SU-DHL-6 (cell line): ENCODE measurements at regions not wholly inside any gene's neighbourhood (a gene's known extent, or its start where the extent isn't known, plus 50 kb on each side); places are given as distances from the start of the nearest gene placed in this dataset.

Experiments
- H2AFZ ChIP-seq: fragments of 200-600 bp; sonication (generic); 2 replicates; pipeline ENCODE4 v1.6.1; 2014; ENCODE audit warnings: low read depth, mild to moderate bottlenecking, moderate library complexity, mixed read lengths, antibody characterized with exemption, low read length; ENCODE audit not compliant: severe bottlenecking
- H3F3A ChIP-seq: fragments of 200-600 bp; shearing (Covaris generic); 2 replicates; pipeline ENCODE4 v1.6.0; 2016; ENCODE audit warnings: antibody characterized with exemption, mild to moderate bottlenecking; ENCODE audit not compliant: insufficient read depth
- H3K27ac ChIP-seq: fragments of 200-600 bp; sonication (generic); 2 replicates; pipeline ENCODE4 v1.5.1; 2016; ENCODE audit warnings: low read depth, mild to moderate bottlenecking, low read length, moderate library complexity, mixed read lengths
- H3K27me3 ChIP-seq: fragments of 200-600 bp; sonication (generic), shearing (Covaris generic); 2 replicates; pipeline ENCODE4 v1.6.0; 2014; ENCODE audit warnings: mild to moderate bottlenecking, low read length
- H3K36me3 ChIP-seq: fragments of 200-600 bp; sonication (generic); 2 replicates; pipeline ENCODE4 v1.6.1; 2014; ENCODE audit warnings: mild to moderate bottlenecking, low read length, mixed read lengths
- H3K4me2 ChIP-seq: fragments of 300-600, 200-600 bp; shearing (Covaris generic), sonication (generic); 2 replicates; pipeline ENCODE4 v1.6.0; 2014; ENCODE audit warnings: low read length, low read depth, mild to moderate bottlenecking; ENCODE audit not compliant: poor library complexity, severe bottlenecking
- H3K4me3 ChIP-seq: fragments of 200-600 bp; sonication (generic); 2 replicates; pipeline ENCODE4 v1.5.1; 2014; ENCODE audit warnings: antibody characterized with exemption, low read length, mild to moderate bottlenecking, mixed read lengths; ENCODE audit not compliant: insufficient read depth, poor library complexity, severe bottlenecking
- H3K79me2 ChIP-seq: fragments of 200-600 bp; sonication (generic); 2 replicates; pipeline ENCODE4 v1.6.1; 2014; ENCODE audit warnings: mild to moderate bottlenecking, low read length, moderate library complexity; ENCODE audit not compliant: insufficient read depth
- H3K9ac ChIP-seq: fragments of 200-600 bp; sonication (generic); 2 replicates; pipeline ENCODE4 v1.7.0; 2014; ENCODE audit warnings: mild to moderate bottlenecking, low read length
- H3K9me2 ChIP-seq: fragments of 200-600 bp; sonication (generic); replicated peaks from 2 replicates; pipeline ENCODE4 v1.6.1; 2014; ENCODE audit warnings: low read length; ENCODE audit not compliant: insufficient read depth
- H3K9me3 ChIP-seq: fragments of 200-600 bp; sonication (generic); 2 replicates; pipeline ENCODE4 v1.6.1; 2014; ENCODE audit warnings: low read length, mixed read lengths; ENCODE audit not compliant: insufficient read depth
- H4K20me1 ChIP-seq: fragments of 200-600 bp; sonication (generic); 2 replicates; pipeline ENCODE4 v1.6.1; 2014; ENCODE audit warnings: low read depth, mild to moderate bottlenecking, antibody characterized with exemption, low read length, moderate library complexity, mixed read lengths
- EZH2phosphoT487 ChIP-seq: fragments of 200-600 bp; sonication (generic), shearing (Covaris generic); conservative IDR thresholded peaks from 2 replicates; pipeline ENCODE4 v1.6.1; 2018; ENCODE audit warnings: mild to moderate bottlenecking, antibody characterized with exemption, low read length, moderate library complexity, mixed read lengths
- TF ChIP-seq, protein P1 (sequence below): fragments of 200-600 bp; sonication (generic); IDR thresholded peaks from one replicate; pipeline ENCODE4 v1.5.1; 2017; ENCODE audit warnings: antibody characterized with exemption, mild to moderate bottlenecking, low read length, moderate library complexity; ENCODE audit not compliant: insufficient read depth, poor library complexity, severe bottlenecking

DNA sequence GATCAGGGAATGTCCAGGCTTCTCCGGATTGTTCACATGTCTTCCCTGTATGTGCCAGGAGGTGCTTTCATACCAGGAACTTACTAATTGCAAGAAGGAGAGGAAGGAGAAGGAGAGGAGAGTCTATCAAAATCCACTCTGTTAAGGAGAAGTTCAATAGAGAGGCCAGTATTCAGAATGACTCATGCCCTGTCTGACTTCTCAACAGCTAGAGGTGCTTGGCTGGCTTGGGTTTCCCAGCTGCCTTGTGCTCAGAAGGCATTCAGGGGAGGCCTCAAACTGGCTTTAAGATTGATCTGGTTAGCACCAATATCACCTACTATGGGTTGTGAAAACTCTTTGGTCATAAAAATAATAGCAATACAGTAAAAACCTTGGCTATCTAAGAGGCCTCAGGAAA lies 167.9 kb upstream of the GLRA1 start:
- Histone ChIP-seq H4K20me1 (no peaks in the 10 kb centered on the region), H3K9ac (no peak overlapping the region), H3F3A (no peaks in the 10 kb centered on the region), H3K4me2 (no peak overlapping the region), H3K9me2 (no peaks in the 10 kb centered on the region), H3K79me2 (no peaks in the 10 kb centered on the region), H3K9me3 (no peaks in the 10 kb centered on the region), H3K27me3 (no peaks in the 10 kb centered on the region), H3K36me3 (no peaks in the 10 kb centered on the region), H2AFZ (no peak overlapping the region), H3K4me3 (no peak overlapping the region), H3K27ac (no peak overlapping the region)
- TF ChIP-seq EZH2phosphoT487 = no peak
- TF ChIP-seq, protein P1, sequence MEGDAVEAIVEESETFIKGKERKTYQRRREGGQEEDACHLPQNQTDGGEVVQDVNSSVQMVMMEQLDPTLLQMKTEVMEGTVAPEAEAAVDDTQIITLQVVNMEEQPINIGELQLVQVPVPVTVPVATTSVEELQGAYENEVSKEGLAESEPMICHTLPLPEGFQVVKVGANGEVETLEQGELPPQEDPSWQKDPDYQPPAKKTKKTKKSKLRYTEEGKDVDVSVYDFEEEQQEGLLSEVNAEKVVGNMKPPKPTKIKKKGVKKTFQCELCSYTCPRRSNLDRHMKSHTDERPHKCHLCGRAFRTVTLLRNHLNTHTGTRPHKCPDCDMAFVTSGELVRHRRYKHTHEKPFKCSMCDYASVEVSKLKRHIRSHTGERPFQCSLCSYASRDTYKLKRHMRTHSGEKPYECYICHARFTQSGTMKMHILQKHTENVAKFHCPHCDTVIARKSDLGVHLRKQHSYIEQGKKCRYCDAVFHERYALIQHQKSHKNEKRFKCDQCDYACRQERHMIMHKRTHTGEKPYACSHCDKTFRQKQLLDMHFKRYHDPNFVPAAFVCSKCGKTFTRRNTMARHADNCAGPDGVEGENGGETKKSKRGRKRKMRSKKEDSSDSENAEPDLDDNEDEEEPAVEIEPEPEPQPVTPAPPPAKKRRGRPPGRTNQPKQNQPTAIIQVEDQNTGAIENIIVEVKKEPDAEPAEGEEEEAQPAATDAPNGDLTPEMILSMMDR = no peak

DNA sequence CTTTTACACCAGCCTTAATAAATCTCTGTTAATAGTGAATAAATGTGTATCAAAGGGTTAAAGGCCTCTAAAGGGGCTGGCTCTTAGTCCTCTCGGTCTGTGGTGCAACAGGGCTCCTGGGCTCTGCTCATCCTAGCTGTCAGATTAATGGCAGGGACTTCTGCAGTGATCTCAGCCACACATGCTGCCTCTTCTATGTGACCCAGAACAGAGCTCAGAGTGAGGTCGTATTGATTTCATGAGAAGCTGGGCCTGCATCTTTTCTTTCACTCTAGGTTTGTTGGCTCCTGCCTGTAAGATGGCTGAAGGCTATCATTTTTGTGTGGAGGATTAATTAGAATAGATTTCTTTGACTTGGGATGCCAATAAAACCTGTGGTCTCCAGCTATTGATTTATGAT lies 165.0 kb upstream of the GLRA1 start:
- Histone ChIP-seq H3K27me3 (no peaks in the 10 kb centered on the region), H3K79me2 (no peaks in the 10 kb centered on the region), H3K9me3 (no peaks in the 10 kb centered on the region), H3K9me2 (no peaks in the 10 kb centered on the region), H2AFZ (no peak overlapping the region), H3K4me3 (no peak overlapping the region), H3K27ac (no peak overlapping the region), H3K36me3 (no peaks in the 10 kb centered on the region), H4K20me1 (no peaks in the 10 kb centered on the region), H3K4me2 (no peak overlapping the region), H3F3A (no peaks in the 10 kb centered on the region), H3K9ac (no peak overlapping the region)
- TF ChIP-seq, protein P1 = no peak
- TF ChIP-seq EZH2phosphoT487 = no peak

DNA sequence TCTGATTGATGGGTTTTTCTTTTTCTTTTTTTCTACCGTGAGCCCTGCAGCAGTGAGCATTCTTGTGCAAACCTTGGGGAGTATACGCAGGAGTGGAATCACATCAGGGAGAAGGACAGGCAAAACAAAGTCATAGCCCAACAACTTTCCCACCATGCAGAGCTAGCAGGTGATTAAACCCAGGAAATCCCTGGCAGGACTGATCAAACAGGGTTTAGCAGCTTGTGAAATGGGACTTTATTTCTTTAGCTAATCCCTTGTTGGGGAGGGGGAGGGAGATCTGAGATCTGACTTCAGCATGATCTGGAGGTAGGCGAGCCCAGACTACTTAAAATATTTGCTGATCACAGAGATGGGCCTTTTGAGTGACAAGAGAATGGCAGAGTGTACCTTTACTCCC lies 162.0 kb upstream of the GLRA1 start:
- Histone ChIP-seq H3K79me2 (no peaks in the 10 kb centered on the region), H4K20me1 (no peaks in the 10 kb centered on the region), H2AFZ (no peak overlapping the region), H3K27ac (no peak overlapping the region), H3K9me3 (no peaks in the 10 kb centered on the region), H3K4me3 (no peak overlapping the region), H3K9ac (no peak overlapping the region), H3K27me3 (no peaks in the 10 kb centered on the region), H3K4me2 (no peak overlapping the region), H3F3A (no peaks in the 10 kb centered on the region), H3K9me2 (no peaks in the 10 kb centered on the region), H3K36me3 (no peaks in the 10 kb centered on the region)
- no peak for TF ChIP-seq EZH2phosphoT487
- TF ChIP-seq, protein P1 = no peak

DNA sequence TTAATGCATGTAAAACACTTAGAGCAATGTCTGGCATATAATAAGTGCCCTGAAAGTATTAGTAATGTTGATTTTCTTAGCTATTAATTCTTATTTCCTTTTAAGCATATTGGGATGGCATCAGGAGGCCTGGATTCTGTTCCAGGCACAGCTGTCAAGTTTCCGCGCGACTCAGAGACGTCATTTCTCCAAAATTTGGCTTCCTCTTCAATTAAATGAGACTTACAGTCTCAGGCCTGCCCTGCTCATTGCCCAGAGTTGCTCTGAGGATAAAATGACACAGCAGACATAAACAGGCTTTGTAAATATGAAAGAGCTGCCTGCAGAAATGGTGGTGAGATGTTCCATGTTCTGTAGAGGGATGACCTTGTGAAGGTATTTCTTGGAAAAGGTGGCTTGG lies 159.8 kb upstream of the GLRA1 start:
- H3K9me2 ChIP-seq = no peaks in the 10 kb centered on the region
- H3K9me3 ChIP-seq = no peaks in the 10 kb centered on the region
- no peak overlapping the region for H3K27ac ChIP-seq
- H2AFZ ChIP-seq = no peak overlapping the region
- no peak overlapping the region for H3K4me2 ChIP-seq
- no peak overlapping the region for H3K4me3 ChIP-seq
- no peaks in the 10 kb centered on the region for H3K27me3 ChIP-seq
- no peaks in the 10 kb centered on the region for H4K20me1 ChIP-seq
- no peak overlapping the region for H3K9ac ChIP-seq
- TF ChIP-seq EZH2phosphoT487 = no peak
- TF ChIP-seq, protein P1 = no peak
- no peaks in the 10 kb centered on the region for H3F3A ChIP-seq
- H3K36me3 ChIP-seq = no peaks in the 10 kb centered on the region
- no peaks in the 10 kb centered on the region for H3K79me2 ChIP-seq
